HG02870 (cell line): ENCODE measurements at regions not wholly inside any gene's neighbourhood (a gene's known extent, or its start where the extent isn't known, plus 50 kb on each side); places are given as distances from the start of the nearest gene placed in this dataset.

Source experiments
- ATAC-seq: cut with Tn5 transposase; IDR thresholded peaks from one replicate; pipeline ENCODE4 v1.9.1; 2021; ENCODE audit warnings: mild to moderate bottlenecking, moderate library complexity; ENCODE audit not compliant: unreplicated experiment

GRCh38 chr1:5751163-5751540 lies 241.1 kb downstream of the NPHP4 start:
- ATAC-seq: no peak

GRCh38 chr1:5750186-5751162 lies 241.8 kb downstream of the NPHP4 start:
- ATAC-seq: no peak

- no peak for ATAC-seq
Measured at GRCh38 chr1:5748286-5749225, 243.7 kb downstream of the NPHP4 start.

- no peak for ATAC-seq
Measured at GRCh38 chr1:5747426-5748285, 244.6 kb downstream of the NPHP4 start.

GRCh38 chr1:5746611-5747425 lies 245.4 kb downstream of the NPHP4 start:
- no peak for ATAC-seq

- no peak for ATAC-seq
Measured at GRCh38 chr1:5745800-5746610, 246.2 kb downstream of the NPHP4 start.

- no peak for ATAC-seq
Measured at GRCh38 chr1:5744911-5745799, 247.1 kb downstream of the NPHP4 start.

- ATAC-seq: no peak
Measured at GRCh38 chr1:5744341-5744740, 247.9 kb downstream of the NPHP4 start.

GRCh38 chr1:5743435-5744095 lies 248.7 kb downstream of the NPHP4 start:
- ATAC-seq: no peak

GRCh38 chr1:5742801-5743200 lies 249.4 kb downstream of the NPHP4 start:
- no peak for ATAC-seq

GRCh38 chr1:5742032-5742431 lies 250.2 kb downstream of the NPHP4 start:
- ATAC-seq: no peak

GRCh38 chr1:5740865-5741860 lies 251.1 kb downstream of the NPHP4 start:
- ATAC-seq: no peak

- no peak for ATAC-seq
Measured at GRCh38 chr1:5740450-5740849, 251.8 kb downstream of the NPHP4 start.

GRCh38 chr1:5739561-5740078 lies 252.6 kb downstream of the NPHP4 start:
- no peak for ATAC-seq

- no peak for ATAC-seq
Measured at GRCh38 chr1:5738911-5739462, 253.2 kb downstream of the NPHP4 start.

GRCh38 chr1:5737081-5737480 lies 255.1 kb downstream of the NPHP4 start:
- no peak for ATAC-seq
